K562 (cell line): ENCODE measurements at regions not wholly inside any gene's neighbourhood (a gene's known extent, or its start where the extent isn't known, plus 50 kb on each side); places are given as distances from the start of the nearest gene placed in this dataset.

Experiments
- ATAC-seq: fragments of 200-7000 bp; cut with Tn5 transposase; 3 replicates; pipeline ENCODE4 v1.9.1; 2020; ENCODE audit warnings: moderate library complexity
- BruUV-seq: library from RNA; stranded (reverse); fragments of 400-500 nt; replicated peaks from 2 replicates; lab custom pipeline; 2021; lab: Mats Ljungman, UMichigan
- CTCF ChIA-PET: fragments of 300-600 bp; formaldehyde crosslinking; extraction: SDS; loops from one replicate; lab custom pipeline; 2021; ENCODE audit warnings: low intra/inter-chr PET ratio; lab: Yijun Ruan, JAX
- POLR2A ChIA-PET: fragments of 300-600, 350-650 bp; sonication (Branson Sonifier 250); formaldehyde crosslinking; extraction: SDS; loops from one replicate; lab custom pipeline; 2021; ENCODE audit warnings: antibody characterized with exemption, inconsistent platforms; lab: Yijun Ruan, JAX
- DNase-seq, 4 experiments: peaks; one replicate each; pipeline versions ENCODE4 v3.0.0 to v3.0.0-alpha.2; 2011 to 2018; ENCODE audit warnings: low spot score in 3 of 4, mixed read lengths in 3 of 4; ENCODE audit errors: extremely low read depth in 1 of 4
- FAIRE-seq: peaks from 2 replicates; lab custom pipeline; 2011; peaks lifted over from hg19 to GRCh38; lab: Jason Lieb, UNC
- H2AFZ ChIP-seq: 2 replicates; pipeline ENCODE4 v1.6.0; 2011; ENCODE audit warnings: low read depth, low read length, control low read depth, inconsistent platforms
- H3K27ac ChIP-seq: fragments of 200-600 bp; 3 replicates; pipeline ENCODE4 v1.8.0; 2011; ENCODE audit warnings: low read depth, mild to moderate bottlenecking, control low read depth, inconsistent platforms, low read length, moderate library complexity, mixed read lengths; ENCODE audit errors: extremely low read depth
- H3K27me3 ChIP-seq, 2 experiments: fragments of 300-600 bp in 1 of 2; 2 replicates in 1 of 2; 3 replicates in 1 of 2; pipeline versions ENCODE4 v1.6.0 to v1.8.0; 2011; ENCODE audit warnings: inconsistent platforms in 2 of 2, low read length in 2 of 2, mild to moderate bottlenecking in 1 of 2, mixed read lengths in 1 of 2, moderate library complexity in 1 of 2; ENCODE audit not compliant: control insufficient read depth in 2 of 2, insufficient read depth in 2 of 2
- H3K36me3 ChIP-seq: fragments of 300-600 bp; 3 replicates; pipeline ENCODE4 v1.8.0; 2011; ENCODE audit warnings: mild to moderate bottlenecking, low read length, inconsistent platforms; ENCODE audit not compliant: control insufficient read depth, insufficient read depth
- H3K4me1 ChIP-seq, 2 experiments: fragments of 200-600 bp in 1 of 2; replicated peaks in 1 of 2; 2 replicates in 1 of 2; 3 replicates in 1 of 2; pipeline versions ENCODE4 v1.5.1 to v1.8.0; 2011; ENCODE audit warnings: inconsistent platforms in 2 of 2, low read length in 2 of 2, mild to moderate bottlenecking in 1 of 2, mixed read lengths in 1 of 2, moderate library complexity in 1 of 2; ENCODE audit not compliant: control insufficient read depth in 2 of 2, insufficient read depth in 2 of 2
- H3K4me2 ChIP-seq: 2 replicates; pipeline ENCODE4 v1.6.1; 2011; ENCODE audit warnings: low read length, control low read depth, inconsistent platforms, mixed read lengths; ENCODE audit not compliant: insufficient read depth
- H3K4me3 ChIP-seq: fragments of 200-600 bp; sonication (generic), shearing (Covaris generic); 2 replicates; pipeline ENCODE4 v1.5.1; 2016; ENCODE audit warnings: control low read depth, inconsistent platforms
- H3K79me2 ChIP-seq: fragments of 200-600 bp; 3 replicates; pipeline ENCODE4 v1.8.0; 2011; ENCODE audit warnings: low read length, inconsistent platforms; ENCODE audit not compliant: control insufficient read depth, insufficient read depth
- H3K9ac ChIP-seq, 2 experiments: 2 replicates each; pipeline versions ENCODE4 v1.6.0 to v1.6.1; 2011; ENCODE audit warnings: low read depth in 2 of 2, low read length in 2 of 2, control low read depth in 1 of 2, inconsistent platforms in 1 of 2, mild to moderate bottlenecking in 1 of 2, mixed read lengths in 1 of 2; ENCODE audit not compliant: insufficient read depth in 1 of 2
- H3K9me1 ChIP-seq: one replicate; pipeline ENCODE4 v1.6.0; 2011; ENCODE audit warnings: inconsistent platforms, mild to moderate bottlenecking, low read length, moderate library complexity; ENCODE audit not compliant: control insufficient read depth, insufficient read depth
- H3K9me3 ChIP-seq: replicated peaks from 2 replicates; pipeline ENCODE4 v1.5.1; 2011; ENCODE audit warnings: low read depth, low read length, inconsistent platforms; ENCODE audit not compliant: control insufficient read depth, insufficient read depth
- H4K20me1 ChIP-seq: replicated peaks from 2 replicates; pipeline ENCODE4 v1.6.1; 2011; ENCODE audit warnings: low read length, inconsistent platforms, mixed read lengths; ENCODE audit not compliant: control insufficient read depth, insufficient read depth
- HNRNPLL ChIP-seq: fragments of 200-400 bp; formaldehyde crosslinking; IDR thresholded peaks from 2 replicates; pipeline ENCODE4 v1.6.1; 2017; ENCODE audit warnings: low read length, low read depth, mild to moderate bottlenecking; ENCODE audit not compliant: poor library complexity, severe bottlenecking
- IRF2 ChIP-seq: sonication (generic); formaldehyde crosslinking; IDR thresholded peaks from 2 replicates; pipeline ENCODE4 v1.8.1; 2022; ENCODE audit warnings: mild to moderate bottlenecking, missing genetic modification reagents
- PRMT5 ChIP-seq: sonication (generic); formaldehyde crosslinking; IDR thresholded peaks from 2 replicates; pipeline ENCODE4 v1.5.0; 2020; ENCODE audit warnings: missing genetic modification reagents
- TBP ChIP-seq: optimal IDR thresholded peaks from 2 replicates; pipeline ENCODE3; 2011; ENCODE audit warnings: low read depth, low read length, improper control_type of control experiment
- XRCC5 ChIP-seq: fragments of 200-400 bp; formaldehyde crosslinking; IDR thresholded peaks from 2 replicates; pipeline ENCODE4 v1.6.1; 2017; ENCODE audit warnings: low read depth, mild to moderate bottlenecking, low read length
- YY1 ChIP-seq, 3 experiments: IDR thresholded peaks; 2 replicates each; pipeline ENCODE4 v1.6.1; 2011; ENCODE audit warnings: low read length in 2 of 3, mild to moderate bottlenecking in 2 of 3, moderate library complexity in 2 of 3, borderline replicate concordance in 1 of 3, control low read depth in 1 of 3, low read depth in 1 of 3; ENCODE audit not compliant: insufficient read depth in 3 of 3, insufficient replicate concordance in 2 of 3, control insufficient read depth in 1 of 3, insufficient read length in 1 of 3; ENCODE audit errors: extremely low read depth in 1 of 3
- ZNF589 ChIP-seq: fragments of 200-800 bp; sonication (Bioruptor generic); IDR thresholded peaks from 2 replicates; pipeline ENCODE4 v1.6.1; 2016; ENCODE audit warnings: low read depth, missing genetic modification characterization, missing compliant biosample characterization
- ZNF75A ChIP-seq: fragments of 450-650 bp; formaldehyde crosslinking; IDR thresholded peaks from 2 replicates; pipeline ENCODE4 v1.4.0; 2020; ENCODE audit warnings: mild to moderate bottlenecking
- WGBS: fragments of 100-300 bp; shearing (Covaris generic); methylation state at CpG from one replicate; pipeline ENCODE4 v1.1.6; 2016; ENCODE audit warnings: low coverage, mixed read lengths; ENCODE audit not compliant: insufficient coverage; ENCODE audit errors: missing lambda C conversion rate; 5-methylcytosine and 5-hydroxymethylcytosine counted together
- in situ Hi-C: fragments of 300-500 bp; cut with MboI; formaldehyde crosslinking; loops from 4 replicates; pipeline ENCODE4 v1.15.0; 2018; ENCODE audit warnings: inconsistent platforms, mixed read lengths
- intact Hi-C: fragments of 100-400 bp; cut with micrococcal nuclease; formaldehyde crosslinking; loops from 2 replicates; pipeline ENCODE4 v1.14.2; 2022
- TF ChIP-seq, protein P1 (sequence below): sonication (generic); formaldehyde crosslinking; IDR thresholded peaks from 2 replicates; pipeline ENCODE4 v1.8.0; 2022; ENCODE audit warnings: mild to moderate bottlenecking, low read depth, missing genetic modification reagents
- TF ChIP-seq, protein P2 (sequence below): fragments of 450-650 bp; IDR thresholded peaks from 2 replicates; pipeline ENCODE4 v1.6.1; 2016; ENCODE audit warnings: missing biosample characterization, missing genetic modification characterization

DNA sequence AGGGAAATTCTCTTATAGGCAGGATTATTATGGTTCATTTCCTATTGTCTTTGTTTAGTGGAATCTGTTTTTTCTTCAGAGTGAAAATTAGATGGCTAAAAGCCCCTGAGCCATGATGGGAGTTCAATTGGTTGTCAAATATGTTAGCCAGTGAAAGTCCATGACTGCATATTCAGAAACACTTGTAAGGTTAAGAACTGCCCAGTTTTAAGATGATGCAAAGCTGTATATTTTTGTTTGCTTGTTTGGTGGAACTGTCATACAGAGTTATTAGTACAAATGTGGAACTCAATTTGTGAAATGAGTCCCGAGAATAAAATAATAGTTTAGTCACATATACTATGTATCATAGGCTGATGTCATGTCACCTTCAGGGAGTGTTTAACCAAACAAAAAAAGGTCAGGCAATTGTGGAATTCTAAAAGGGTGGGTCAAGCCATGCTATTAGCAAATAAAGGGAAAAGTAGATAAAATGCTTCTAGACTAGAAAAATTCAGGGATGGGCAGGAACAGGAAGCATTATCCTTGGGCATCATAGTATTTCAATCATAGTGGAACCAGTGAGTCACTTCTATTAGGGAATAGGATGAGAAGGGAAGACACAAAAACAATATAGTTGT, 248.3 kb upstream of the SLITRK1 start:
- H3K4me2 ChIP-seq: no peak overlapping the region
- no TSS peak for BruUV-seq

DNA sequence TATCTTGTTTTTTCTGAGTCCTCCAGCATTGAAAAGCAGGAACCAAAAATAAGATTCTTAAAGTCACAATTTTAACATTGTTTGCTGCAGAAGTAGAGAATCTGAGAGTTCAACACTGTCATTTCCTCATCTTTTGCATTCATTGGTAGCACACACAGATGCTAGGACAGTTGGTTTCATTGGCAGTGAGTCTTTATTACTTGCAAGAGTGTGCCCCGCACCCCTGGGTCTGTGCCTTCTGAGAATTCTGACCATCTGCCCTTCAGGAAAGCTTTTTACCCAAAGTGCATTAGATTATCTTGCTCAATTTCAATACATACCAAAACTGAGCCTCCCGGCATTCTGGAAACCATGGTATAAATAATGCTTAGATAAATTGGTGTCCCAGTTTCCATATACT, 247.7 kb upstream of the SLITRK1 start:
- CTCF ChIA-PET: no interaction called here
- WGBS: 0% methylated on average over 2 of the region's 2 CpGs
- TF ChIP-seq XRCC5: no peak
- no peak for TF ChIP-seq HNRNPLL
- no peak for TF ChIP-seq ZNF75A (CRISPR knock-in tag)
- TF ChIP-seq, protein P1, sequence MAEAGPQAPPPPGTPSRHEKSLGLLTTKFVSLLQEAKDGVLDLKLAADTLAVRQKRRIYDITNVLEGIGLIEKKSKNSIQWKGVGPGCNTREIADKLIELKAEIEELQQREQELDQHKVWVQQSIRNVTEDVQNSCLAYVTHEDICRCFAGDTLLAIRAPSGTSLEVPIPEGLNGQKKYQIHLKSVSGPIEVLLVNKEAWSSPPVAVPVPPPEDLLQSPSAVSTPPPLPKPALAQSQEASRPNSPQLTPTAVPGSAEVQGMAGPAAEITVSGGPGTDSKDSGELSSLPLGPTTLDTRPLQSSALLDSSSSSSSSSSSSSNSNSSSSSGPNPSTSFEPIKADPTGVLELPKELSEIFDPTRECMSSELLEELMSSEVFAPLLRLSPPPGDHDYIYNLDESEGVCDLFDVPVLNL: no peak
- TF ChIP-seq, protein P2, sequence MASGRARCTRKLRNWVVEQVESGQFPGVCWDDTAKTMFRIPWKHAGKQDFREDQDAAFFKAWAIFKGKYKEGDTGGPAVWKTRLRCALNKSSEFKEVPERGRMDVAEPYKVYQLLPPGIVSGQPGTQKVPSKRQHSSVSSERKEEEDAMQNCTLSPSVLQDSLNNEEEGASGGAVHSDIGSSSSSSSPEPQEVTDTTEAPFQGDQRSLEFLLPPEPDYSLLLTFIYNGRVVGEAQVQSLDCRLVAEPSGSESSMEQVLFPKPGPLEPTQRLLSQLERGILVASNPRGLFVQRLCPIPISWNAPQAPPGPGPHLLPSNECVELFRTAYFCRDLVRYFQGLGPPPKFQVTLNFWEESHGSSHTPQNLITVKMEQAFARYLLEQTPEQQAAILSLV (tag): no peak
- TF ChIP-seq ZNF589 (CRISPR knock-in tag): no peak
- TF ChIP-seq IRF2 (CRISPR knock-in tag): no peak
- TF ChIP-seq YY1 (IDR thresholded peaks at IDR 0.05; ENCODE audit: borderline replicate concordance in 1 of 3, control insufficient read depth in 1 of 3, extremely low read depth in 1 of 3, insufficient read depth in 3 of 3, insufficient read length in 1 of 3, insufficient replicate concordance in 2 of 3, low read depth in 1 of 3, low read length in 2 of 3): no peak
- Histone ChIP-seq H4K20me1 (no peaks in the 10 kb centered on the region), H3K36me3 (no peaks in the 10 kb centered on the region), H3K4me3 (no peak overlapping the region), H3K4me1 (no peaks in the 10 kb centered on the region), H3K27me3 (no peaks in the 10 kb centered on the region), H3K9ac (no peak overlapping the region), H3K9me3 (no peaks in the 10 kb centered on the region), H3K4me2 (no peak overlapping the region), H3K9me1 (no peaks in the 10 kb centered on the region), H3K79me2 (no peaks in the 10 kb centered on the region), H3K27ac (no peak overlapping the region), H2AFZ (no peak overlapping the region)
- POLR2A ChIA-PET: no interaction called here
- in situ Hi-C loops: no loop called here
- ATAC-seq (no peak), FAIRE-seq (no peak), DNase-seq (no peak)
- no TSS peak for BruUV-seq
- intact Hi-C loops: no loop called here

More for the DNA sequence above, 248.3 kb upstream of the SLITRK1 start:
- Histone ChIP-seq H3K79me2 (no peaks in the 10 kb centered on the region), H4K20me1 (no peaks in the 10 kb centered on the region), H2AFZ (no peak overlapping the region), H3K27ac (no peak overlapping the region), H3K4me1 (no peaks in the 10 kb centered on the region), H3K27me3 (no peaks in the 10 kb centered on the region), H3K9me3 (no peaks in the 10 kb centered on the region), H3K9ac (no peak overlapping the region), H3K36me3 (no peaks in the 10 kb centered on the region), H3K4me3 (no peak overlapping the region), H3K9me1 (no peaks in the 10 kb centered on the region)
- ATAC-seq (no peak), FAIRE-seq (no peak), DNase-seq (no peak)
- no peak for TF ChIP-seq PRMT5 (CRISPR knock-in tag)
- TF ChIP-seq YY1 (IDR thresholded peaks at IDR 0.05; ENCODE audit: borderline replicate concordance in 1 of 3, control insufficient read depth in 1 of 3, extremely low read depth in 1 of 3, insufficient read depth in 3 of 3, insufficient read length in 1 of 3, insufficient replicate concordance in 2 of 3, low read depth in 1 of 3, low read length in 2 of 3): no peak
- TF ChIP-seq TBP: no peak
- ChIA-PET CTCF (no interaction called here), POLR2A (no interaction called here)
- intact Hi-C loops (no loop called here), in situ Hi-C loops (no loop called here)
- WGBS: 0% methylated on average over 1 of the region's 1 CpG
